ENCODE measurements at regions not wholly inside any gene's neighbourhood (a gene's known extent, or its start where the extent isn't known, plus 50 kb on each side); places are given as distances from the start of the nearest gene placed in this dataset.

- ChIA-PET POLR2A (no interaction called here), CTCF (no interaction called here)
- H3K9me3 ChIP-seq (ENCODE audit: control insufficient read depth, insufficient read depth, low read length): no peaks in the 10 kb centered on the region
- no peak overlapping the region for H3K4me3 ChIP-seq (ENCODE audit: low read depth, low read length)
- no peak for TF ChIP-seq CTCF (IDR thresholded peaks at IDR 0.05; ENCODE audit: low read depth, low read length)
- peaks cover 13% of the 10 kb centered on the region for H3K27me3 ChIP-seq (ENCODE audit: control insufficient read depth, insufficient read depth, low read length)
- DNase-seq (ENCODE audit: low read depth, low spot score): no peak
- no peak overlapping the region for H3K27ac ChIP-seq (ENCODE audit: low read depth, low read length)
These were observed 137.0 kb upstream of the LINGO1 start for GRCh38 chr15:77769700-77770099.

GRCh38 chr15:77768521-77769078 lies 135.9 kb upstream of the LINGO1 start:
- no peak overlapping the region for H3K27ac ChIP-seq (ENCODE audit: low read depth, low read length)

GRCh38 chr15:77768107-77768506 lies 135.4 kb upstream of the LINGO1 start:
- Histone ChIP-seq H3K27me3 (ENCODE audit: control insufficient read depth, insufficient read depth, low read length) (peaks cover 13% of the 10 kb centered on the region), H3K9me3 (ENCODE audit: control insufficient read depth, insufficient read depth, low read length) (no peaks in the 10 kb centered on the region), H3K27ac (ENCODE audit: low read depth, low read length) (no peak overlapping the region), H3K4me3 (ENCODE audit: low read depth, low read length) (no peak overlapping the region)
- CTCF ChIA-PET: no interaction called here
- POLR2A ChIA-PET: no interaction called here
- DNase-seq (ENCODE audit: low read depth, low spot score): no peak
- TF ChIP-seq CTCF (IDR thresholded peaks at IDR 0.05; ENCODE audit: low read depth, low read length): no peak

More at GRCh38 chr15:77768521-77769078, 135.9 kb upstream of the LINGO1 start:
- ChIA-PET CTCF (no interaction called here), POLR2A (no interaction called here)
- DNase-seq (ENCODE audit: low read depth, low spot score): no peak
- no peak for TF ChIP-seq CTCF (IDR thresholded peaks at IDR 0.05; ENCODE audit: low read depth, low read length)
- Histone ChIP-seq H3K9me3 (ENCODE audit: control insufficient read depth, insufficient read depth, low read length) (no peaks in the 10 kb centered on the region), H3K4me3 (ENCODE audit: low read depth, low read length) (no peak overlapping the region), H3K27me3 (ENCODE audit: control insufficient read depth, insufficient read depth, low read length) (peaks cover 13% of the 10 kb centered on the region)

- H3K27me3 ChIP-seq (ENCODE audit: control insufficient read depth, insufficient read depth, low read length): peaks cover 5% of the 10 kb centered on the region
- TF ChIP-seq CTCF (IDR thresholded peaks at IDR 0.05; ENCODE audit: low read depth, low read length): no peak
- no peak overlapping the region for H3K4me3 ChIP-seq (ENCODE audit: low read depth, low read length)
- ChIA-PET CTCF (no interaction called here), POLR2A (no interaction called here)
- no peak for DNase-seq (ENCODE audit: low read depth, low spot score)
- no peaks in the 10 kb centered on the region for H3K9me3 ChIP-seq (ENCODE audit: control insufficient read depth, insufficient read depth, low read length)
- H3K27ac ChIP-seq (ENCODE audit: low read depth, low read length): no peak overlapping the region
These were observed 131.4 kb upstream of the LINGO1 start for GRCh38 chr15:77764095-77764494.

GRCh38 chr15:77762747-77763355 lies 130.1 kb upstream of the LINGO1 start:
- no peaks in the 10 kb centered on the region for H3K9me3 ChIP-seq (ENCODE audit: control insufficient read depth, insufficient read depth, low read length)
- DNase-seq (ENCODE audit: low read depth, low spot score): no peak
- POLR2A ChIA-PET: no interaction called here
- CTCF ChIA-PET: no interaction called here
- peaks cover 2% of the 10 kb centered on the region for H3K27me3 ChIP-seq (ENCODE audit: control insufficient read depth, insufficient read depth, low read length)
- TF ChIP-seq CTCF (IDR thresholded peaks at IDR 0.05; ENCODE audit: low read depth, low read length): no peak
- H3K27ac ChIP-seq (ENCODE audit: low read depth, low read length): no peak overlapping the region
- H3K4me3 ChIP-seq (ENCODE audit: low read depth, low read length): no peak overlapping the region
